ENCODE measurements at regions not wholly inside any gene's neighbourhood (a gene's known extent, or its start where the extent isn't known, plus 50 kb on each side); places are given as distances from the start of the nearest gene placed in this dataset.

DNA sequence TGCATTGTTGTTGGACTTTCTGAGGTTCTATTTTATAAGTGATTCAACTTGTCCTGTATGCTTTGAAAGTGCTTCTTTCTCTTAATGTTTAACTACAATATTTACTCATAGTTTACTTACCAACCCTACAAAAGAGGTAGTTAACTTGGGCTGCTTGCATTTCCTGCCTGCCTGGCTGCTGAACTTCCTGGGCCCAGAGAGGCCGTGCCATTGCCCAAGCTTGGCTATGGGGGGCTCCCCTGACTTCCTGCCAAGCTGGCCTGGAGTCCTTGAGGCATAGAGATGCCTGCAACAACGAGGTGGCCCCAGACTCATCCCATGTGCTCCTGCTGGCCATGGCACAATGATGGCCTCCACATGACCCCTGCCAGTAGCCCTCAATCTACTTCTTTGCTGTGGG is 361.6 kb upstream of the PLD5 start:
- TF ChIP-seq, protein P1, sequence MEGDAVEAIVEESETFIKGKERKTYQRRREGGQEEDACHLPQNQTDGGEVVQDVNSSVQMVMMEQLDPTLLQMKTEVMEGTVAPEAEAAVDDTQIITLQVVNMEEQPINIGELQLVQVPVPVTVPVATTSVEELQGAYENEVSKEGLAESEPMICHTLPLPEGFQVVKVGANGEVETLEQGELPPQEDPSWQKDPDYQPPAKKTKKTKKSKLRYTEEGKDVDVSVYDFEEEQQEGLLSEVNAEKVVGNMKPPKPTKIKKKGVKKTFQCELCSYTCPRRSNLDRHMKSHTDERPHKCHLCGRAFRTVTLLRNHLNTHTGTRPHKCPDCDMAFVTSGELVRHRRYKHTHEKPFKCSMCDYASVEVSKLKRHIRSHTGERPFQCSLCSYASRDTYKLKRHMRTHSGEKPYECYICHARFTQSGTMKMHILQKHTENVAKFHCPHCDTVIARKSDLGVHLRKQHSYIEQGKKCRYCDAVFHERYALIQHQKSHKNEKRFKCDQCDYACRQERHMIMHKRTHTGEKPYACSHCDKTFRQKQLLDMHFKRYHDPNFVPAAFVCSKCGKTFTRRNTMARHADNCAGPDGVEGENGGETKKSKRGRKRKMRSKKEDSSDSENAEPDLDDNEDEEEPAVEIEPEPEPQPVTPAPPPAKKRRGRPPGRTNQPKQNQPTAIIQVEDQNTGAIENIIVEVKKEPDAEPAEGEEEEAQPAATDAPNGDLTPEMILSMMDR (IDR thresholded peaks at IDR 0.05), result no peak
- TF ChIP-seq POLR2A (IDR thresholded peaks at IDR 0.05), result no peak

All from breast epithelium (tissue), 3 donors.